SK-N-SH (cell line): ENCODE measurements at regions not wholly inside any gene's neighbourhood (a gene's known extent, or its start where the extent isn't known, plus 50 kb on each side); places are given as distances from the start of the nearest gene placed in this dataset.

ENCODE experiments used
- CTCF ChIP-seq: fragments of 200-600 bp; sonication (generic); IDR thresholded peaks from 2 replicates; pipeline ENCODE4 v1.6.1; 2017; ENCODE audit warnings: antibody characterized with exemption, mild to moderate bottlenecking, moderate library complexity
- MAX ChIP-seq: IDR thresholded peaks from 2 replicates; pipeline ENCODE4 v1.4.0; 2012; ENCODE audit warnings: low read depth
- POLR2AphosphoS5 ChIP-seq: IDR thresholded peaks from 2 replicates; pipeline ENCODE4 v1.6.1; 2012; ENCODE audit warnings: low read depth, low read length
- SIN3A ChIP-seq: IDR thresholded peaks from 2 replicates; pipeline ENCODE4 v1.6.1; 2012; ENCODE audit warnings: low read depth, mild to moderate bottlenecking, low read length, moderate library complexity, borderline replicate concordance
- USF2 ChIP-seq: fragments of 150-350 bp; IDR thresholded peaks from 2 replicates; pipeline ENCODE4 v1.6.1; 2017; ENCODE audit warnings: antibody characterized with exemption, low read length, low read depth, borderline replicate concordance

GRCh38 chr10:16232441-16232840, 204.4 kb upstream of the PTER start:
- no peak for TF ChIP-seq USF2
- no peak for TF ChIP-seq MAX
- TF ChIP-seq POLR2AphosphoS5: no peak
- no peak for TF ChIP-seq SIN3A
- no peak for TF ChIP-seq CTCF
